Renal cortex interstitium (tissue), 11 donors: ENCODE measurements at regions not wholly inside any gene's neighbourhood (a gene's known extent, or its start where the extent isn't known, plus 50 kb on each side); places are given as distances from the start of the nearest gene placed in this dataset.
"Not testable (repeated sequence)": the region's sequence is repeated elsewhere in the genome, so short reads cannot be mapped to it uniquely, and the experiment has no call there.

Experiments used
- DNase-seq, 11 donors: peaks; one replicate each; pipeline ENCODE4 v3.0.0-alpha.2; 2013; ENCODE audit warnings: low read depth in 9 of 11, low spot score in 4 of 11; ENCODE audit errors: extremely low read depth in 1 of 11

- DNase-seq = peak in 8 of 11 donors; percentile 20 to 59 (median 36)
Measured at GRCh38 chr12:90216020-90216552, 507.4 kb upstream of the ATP2B1 start.

GRCh38 chr12:90211017-90211416 lies 502.4 kb upstream of the ATP2B1 start:
- DNase-seq = no peak

DNA sequence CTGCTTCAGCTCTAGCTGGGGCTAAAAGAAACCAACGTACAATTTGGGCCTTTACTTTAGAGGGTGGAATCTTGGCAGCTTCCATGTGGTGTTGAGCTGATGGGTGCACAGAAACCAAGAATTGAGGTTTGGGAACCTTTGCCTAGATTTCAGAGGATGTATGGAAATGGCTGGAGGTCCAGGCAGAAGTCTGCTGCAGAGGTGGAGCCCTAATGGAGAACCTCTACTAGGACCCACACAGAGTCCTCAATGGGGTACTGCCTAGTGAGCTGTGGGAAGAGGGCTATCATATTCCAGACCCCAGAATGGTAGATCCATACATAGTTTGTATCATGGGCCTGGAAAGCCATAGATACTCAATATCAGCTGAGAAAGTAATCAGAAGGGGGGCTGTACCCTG lies 500.4 kb upstream of the ATP2B1 start:
- DNase-seq = no peak

DNA sequence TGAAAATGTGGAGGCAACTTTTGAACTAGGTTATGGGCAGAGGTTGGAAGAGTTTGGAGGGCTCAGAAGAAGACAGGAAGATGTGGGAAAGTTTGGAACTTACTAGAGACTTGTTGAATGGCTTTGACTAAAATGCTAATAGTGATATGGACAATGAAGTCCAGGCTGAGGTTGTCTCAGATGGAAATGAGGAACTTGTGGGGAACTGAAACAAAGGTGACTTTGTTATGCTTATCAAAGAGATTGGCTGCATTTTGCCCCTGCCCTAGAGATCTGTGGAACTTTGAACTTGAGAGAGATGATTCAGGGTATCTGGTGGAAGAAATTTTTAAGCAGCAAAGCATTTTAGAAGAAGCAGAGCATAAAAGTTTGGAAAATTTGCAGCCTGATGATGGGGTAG lies 499.7 kb upstream of the ATP2B1 start:
- not testable (repeated sequence) for DNase-seq

- no peak for DNase-seq
Measured at GRCh38 chr12:90207799-90208198, 499.2 kb upstream of the ATP2B1 start.

GRCh38 chr12:90205165-90205564 lies 496.5 kb upstream of the ATP2B1 start:
- DNase-seq = no peak

DNA sequence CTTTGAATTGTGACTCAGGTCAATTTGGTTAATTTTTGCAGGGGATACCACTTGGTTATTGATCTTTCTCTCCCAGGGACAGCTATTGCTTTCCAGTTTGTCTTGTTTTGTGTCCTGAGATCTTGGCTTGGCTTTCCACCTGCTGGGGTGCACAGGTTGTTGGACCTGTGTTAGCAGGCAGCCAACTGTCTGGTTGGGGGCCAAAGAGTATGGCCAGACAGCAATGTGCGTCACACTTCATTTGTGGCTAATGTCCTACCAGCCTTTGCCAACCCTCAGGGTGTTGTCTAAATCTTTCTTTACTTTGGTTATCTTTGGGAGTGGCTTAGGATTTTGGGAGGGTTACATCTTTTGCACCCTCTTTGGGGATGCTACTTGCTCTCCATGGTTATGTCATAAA lies 494.9 kb upstream of the ATP2B1 start:
- DNase-seq = no peak

DNA sequence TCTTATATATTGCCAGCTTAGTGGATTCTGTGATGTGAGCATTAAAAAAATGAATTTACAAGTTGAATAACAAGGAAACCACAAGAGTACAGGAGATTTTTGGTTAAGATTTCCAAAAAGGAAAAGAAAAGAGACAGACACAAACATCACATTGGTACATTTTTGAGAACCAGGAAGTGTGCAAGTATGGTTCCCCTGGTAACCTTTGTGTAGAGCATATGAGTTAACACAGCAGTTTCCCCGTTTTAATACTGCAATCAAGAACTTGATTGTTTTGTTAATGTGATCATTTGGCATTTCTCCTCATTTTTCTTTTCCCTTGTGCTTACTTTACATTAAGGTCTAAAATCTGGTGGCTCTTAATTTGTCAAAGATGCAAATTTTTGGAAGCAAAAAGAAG lies 490.4 kb upstream of the ATP2B1 start:
- DNase-seq = no peak

DNA sequence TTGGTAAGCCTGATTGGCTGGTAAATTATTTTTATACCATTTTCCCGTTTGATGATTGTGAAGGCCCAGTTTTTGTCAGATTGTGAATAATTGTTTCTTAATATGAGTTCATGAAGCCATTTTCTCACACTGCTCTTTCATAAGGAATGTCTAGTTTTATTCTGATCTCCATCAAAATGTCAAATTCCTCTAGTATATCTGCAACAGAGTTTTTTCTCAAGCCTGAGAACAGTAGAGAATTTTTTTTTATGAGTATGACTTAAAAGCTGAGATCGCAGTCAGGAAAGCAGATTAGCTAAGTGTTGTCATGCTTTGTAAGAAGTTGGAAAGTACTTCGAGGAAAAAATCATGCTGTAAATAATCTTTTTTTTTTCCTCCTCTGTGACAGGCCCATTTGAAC lies 484.9 kb upstream of the ATP2B1 start:
- no peak for DNase-seq

DNA sequence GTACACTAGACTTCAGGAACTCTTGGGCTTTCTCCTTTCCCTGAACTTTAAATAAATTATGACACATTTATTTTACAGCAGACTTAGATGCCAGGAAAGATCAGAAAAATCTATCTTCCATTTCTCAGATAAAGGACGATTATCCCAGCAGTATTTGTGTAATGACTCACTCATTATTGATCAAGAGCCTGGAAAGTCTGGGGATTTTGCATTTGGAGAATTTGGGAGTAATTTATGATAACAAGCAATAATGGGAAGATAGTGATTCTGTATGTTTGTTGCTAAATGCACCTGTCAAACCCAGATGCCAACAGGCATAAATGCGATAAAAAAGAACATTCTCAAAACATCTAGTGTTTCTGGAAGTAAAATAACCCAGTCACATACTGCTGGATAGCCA lies 480.2 kb upstream of the ATP2B1 start:
- DNase-seq = no peak

DNA sequence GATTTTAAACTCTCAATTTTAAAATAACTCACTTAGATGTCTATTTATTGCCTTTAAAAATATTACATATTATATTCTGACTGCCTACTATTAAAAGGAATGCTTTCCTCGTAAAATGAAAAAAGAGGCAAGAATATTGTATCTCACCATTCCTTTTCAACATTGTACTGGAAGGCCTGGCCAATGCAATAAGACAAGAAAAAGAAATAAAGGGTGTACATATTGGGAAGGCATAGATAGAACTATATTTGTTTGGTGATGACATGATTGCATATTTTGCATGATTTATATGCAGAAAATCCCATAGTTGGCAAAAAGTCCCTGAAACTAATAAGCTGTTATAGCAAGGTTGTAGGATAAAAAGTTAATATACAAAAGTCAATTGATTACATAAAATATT lies 474.6 kb upstream of the ATP2B1 start:
- DNase-seq = no peak

- no peak for DNase-seq
Measured at GRCh38 chr12:90181216-90181615, 472.6 kb upstream of the ATP2B1 start.

- no peak for DNase-seq
Measured at GRCh38 chr12:90174956-90175355, 466.3 kb upstream of the ATP2B1 start.

DNA sequence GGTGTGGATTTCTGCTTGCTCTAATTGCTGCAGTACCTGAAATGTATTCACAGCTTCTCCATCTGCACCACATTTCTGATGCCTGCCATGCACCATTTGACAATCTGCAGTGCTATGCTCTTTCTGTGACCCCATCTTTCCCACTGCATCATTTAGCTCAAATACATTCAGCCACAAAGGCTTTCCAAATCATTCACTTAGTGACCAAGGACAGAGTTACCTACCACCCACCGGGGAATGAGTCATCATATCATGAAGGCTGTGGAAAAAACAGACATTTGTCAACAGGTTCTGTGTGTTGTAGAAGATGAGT lies 465.5 kb upstream of the ATP2B1 start:
- DNase-seq = no peak

- DNase-seq = no peak
Measured at GRCh38 chr12:90173499-90174197, 465.0 kb upstream of the ATP2B1 start.

DNA sequence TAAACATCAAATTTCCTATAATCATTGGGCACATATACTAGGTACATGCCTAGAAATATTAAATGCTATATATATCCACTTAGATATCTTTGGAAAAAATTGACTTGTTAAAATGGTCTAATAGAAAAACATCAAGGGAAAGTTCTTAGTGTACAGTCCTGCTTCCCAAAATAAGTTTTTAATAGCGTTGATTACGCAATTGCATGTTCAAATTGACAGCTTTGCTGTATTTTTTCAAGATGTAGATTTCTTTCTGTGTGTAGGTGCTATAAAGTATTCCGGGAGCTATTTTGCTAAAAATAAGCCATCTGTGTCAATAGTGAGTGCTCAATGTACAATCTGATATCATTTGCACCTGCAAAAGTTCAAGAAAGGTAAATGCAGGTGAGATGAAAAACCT lies 463.9 kb upstream of the ATP2B1 start:
- DNase-seq = no peak

DNA sequence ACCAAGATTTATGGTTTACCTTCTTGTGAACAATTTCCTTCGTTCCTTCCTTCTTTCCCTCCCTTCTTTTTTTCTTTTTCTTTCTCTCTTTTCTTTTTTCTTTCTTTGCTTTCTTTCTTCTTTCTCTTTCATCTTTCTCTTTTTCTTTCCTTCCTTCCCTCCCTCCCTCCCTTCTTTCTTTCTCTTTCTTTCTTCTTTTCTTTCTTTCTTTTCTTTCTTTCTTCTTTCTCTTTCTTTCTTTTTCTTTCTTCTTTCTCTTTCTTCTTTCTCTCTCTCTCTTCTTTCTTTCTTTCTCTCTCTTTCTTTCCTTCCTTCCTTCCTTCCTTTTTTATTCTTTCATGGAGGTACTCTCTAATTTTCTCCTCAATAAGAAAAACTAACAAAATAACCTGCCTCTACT lies 462.1 kb upstream of the ATP2B1 start:
- DNase-seq = no peak

GRCh38 chr12:90167518-90168208 lies 459.0 kb upstream of the ATP2B1 start:
- DNase-seq = no peak

DNA sequence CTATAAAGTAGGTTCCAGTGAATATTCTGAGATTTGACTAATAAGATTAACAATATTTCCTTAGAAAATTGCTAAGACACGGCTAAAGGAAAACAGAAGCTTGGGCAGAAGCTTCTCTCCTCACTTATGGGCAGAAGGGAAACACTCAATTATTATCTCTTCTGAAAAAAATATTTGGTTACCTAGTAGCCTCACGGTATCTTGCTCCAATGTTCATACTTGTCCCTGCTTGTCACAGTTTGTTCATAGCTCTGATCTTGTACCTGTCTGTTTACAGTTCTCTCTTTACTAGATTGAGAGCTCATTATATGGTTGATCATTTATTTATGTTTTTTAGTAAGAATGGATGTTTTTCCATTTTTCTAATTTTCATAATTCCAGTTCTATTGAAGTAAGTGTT lies 458.0 kb upstream of the ATP2B1 start:
- no peak for DNase-seq

GRCh38 chr12:90166012-90166411 lies 457.4 kb upstream of the ATP2B1 start:
- no peak for DNase-seq

DNA sequence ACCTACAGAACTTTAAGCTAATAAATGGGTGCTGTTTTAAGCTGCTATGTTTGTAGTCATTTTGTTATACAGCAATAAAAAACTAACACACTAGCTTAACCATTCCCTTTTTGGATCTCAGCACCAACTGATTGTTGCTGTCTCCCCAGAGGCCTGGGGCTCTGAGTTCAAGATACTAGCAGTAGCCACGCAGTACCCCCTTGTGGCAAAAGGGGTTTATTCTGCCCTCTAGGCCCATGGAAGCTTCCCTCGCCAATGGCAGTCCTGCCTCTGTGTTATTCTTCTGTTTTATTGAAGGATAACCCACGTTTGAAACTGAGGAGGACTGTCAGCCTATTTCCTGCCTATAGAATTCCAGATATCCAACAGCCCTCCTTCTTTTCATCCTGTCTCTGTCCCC lies 455.3 kb upstream of the ATP2B1 start:
- no peak for DNase-seq
